Activated T-cell treated with anti-CD3 and anti-CD28 coated beads, Interleukin-2, amount 50 U/mL, for 72 hours (primary cell): ENCODE measurements at regions not wholly inside any gene's neighbourhood (a gene's known extent, or its start where the extent isn't known, plus 50 kb on each side); places are given as distances from the start of the nearest gene placed in this dataset.

Experiments used
- ATAC-seq, 2 donors: fragments of 150-1000 bp; cut with Tn5 transposase; replicated peaks in 1 of 2; 2 replicates each; pipeline ENCODE4 v1.10.0; 2021; ENCODE audit warnings: moderate library complexity in 2 of 2, mild to moderate bottlenecking in 1 of 2
- DNase-seq, 2 donors: peaks; one replicate each; pipeline ENCODE4 v3.0.0; 2021 to 2022; ENCODE audit warnings: mixed read lengths in 1 of 2
- H3K27ac Mint-ChIP-seq: one replicate; pipeline ENCODE4 v1.8.0; 2022; ENCODE audit warnings: mild to moderate bottlenecking, moderate library complexity, mixed read lengths
- H3K27me3 Mint-ChIP-seq: one replicate; pipeline ENCODE4 v1.8.0; 2022; ENCODE audit warnings: low read depth, mixed read lengths
- H3K36me3 Mint-ChIP-seq, 2 donors: one replicate each; pipeline ENCODE4 v1.8.0; 2022; ENCODE audit warnings: mixed read lengths in 2 of 2, mild to moderate bottlenecking in 1 of 2; ENCODE audit not compliant: insufficient read depth in 2 of 2
- H3K4me1 Mint-ChIP-seq: one replicate; pipeline ENCODE4 v1.8.0; 2022; ENCODE audit warnings: low read depth, mixed read lengths
- H3K4me3 Mint-ChIP-seq, 2 donors: one replicate each; pipeline ENCODE4 v1.8.0; 2022; ENCODE audit warnings: mild to moderate bottlenecking in 2 of 2, mixed read lengths in 2 of 2, moderate library complexity in 2 of 2
- H3K9me3 Mint-ChIP-seq, 2 donors: one replicate each; pipeline ENCODE4 v1.8.0; 2022; ENCODE audit warnings: mixed read lengths in 2 of 2

DNA sequence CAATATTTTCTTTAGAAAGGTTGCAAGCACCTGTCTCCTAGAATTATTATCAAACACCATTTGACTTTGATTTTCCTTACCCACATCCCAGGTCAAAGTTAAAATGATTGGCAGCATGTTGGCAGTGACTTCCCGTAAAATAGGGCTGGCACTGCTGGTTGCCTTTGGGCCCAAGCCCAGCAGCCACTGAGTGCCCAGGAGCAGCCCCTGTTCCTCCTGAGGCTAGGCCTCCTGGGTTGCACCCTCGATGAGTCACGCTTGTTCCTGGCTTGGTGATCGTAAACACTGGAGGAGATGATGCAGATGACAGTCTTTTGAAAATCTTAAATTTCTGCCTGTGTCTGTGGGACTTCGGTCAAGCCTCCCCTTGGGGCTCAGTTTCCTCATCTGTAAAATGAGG, 290.0 kb downstream of the TLE3 start:
- Mint-ChIP-seq H3K27me3 (peaks cover 16% of the 10 kb centered on the region), H3K4me3 (no peak overlapping the region), H3K36me3 (no peaks in the 10 kb centered on the region), H3K27ac (no peak overlapping the region), H3K4me1 (peaks cover 29% of the 10 kb centered on the region), H3K9me3 (no peaks in the 10 kb centered on the region)
- DNase-seq (peak; percentile 18 to 21), ATAC-seq (peak; percentile 53 to 64)

DNA sequence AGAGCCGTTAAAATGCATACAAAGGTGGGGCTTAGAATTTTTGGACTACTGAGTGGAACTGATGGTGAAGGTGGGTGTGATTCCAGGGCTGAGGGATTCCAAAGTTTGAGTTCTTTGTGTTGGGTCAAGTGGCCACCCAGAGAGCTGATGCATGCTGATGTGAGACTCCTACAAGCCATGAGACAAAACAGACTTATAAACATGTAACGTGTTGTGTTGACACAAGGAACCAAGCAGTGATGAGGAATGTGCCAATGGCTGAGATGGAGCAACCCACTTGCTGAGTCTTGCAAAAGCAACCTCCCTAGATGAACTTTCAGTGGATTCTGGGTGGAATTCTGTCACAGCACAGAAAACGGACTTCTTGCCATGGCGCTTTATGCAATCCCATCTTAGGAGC, 289.0 kb downstream of the TLE3 start:
- no peaks in the 10 kb centered on the region for H3K36me3 Mint-ChIP-seq
- ATAC-seq (no peak), DNase-seq (no peak)
- H3K4me1 Mint-ChIP-seq: peaks cover 29% of the 10 kb centered on the region
- H3K9me3 Mint-ChIP-seq: no peaks in the 10 kb centered on the region
- no peak overlapping the region for H3K27ac Mint-ChIP-seq
- no peak overlapping the region for H3K4me3 Mint-ChIP-seq
- peaks cover 16% of the 10 kb centered on the region for H3K27me3 Mint-ChIP-seq

DNA sequence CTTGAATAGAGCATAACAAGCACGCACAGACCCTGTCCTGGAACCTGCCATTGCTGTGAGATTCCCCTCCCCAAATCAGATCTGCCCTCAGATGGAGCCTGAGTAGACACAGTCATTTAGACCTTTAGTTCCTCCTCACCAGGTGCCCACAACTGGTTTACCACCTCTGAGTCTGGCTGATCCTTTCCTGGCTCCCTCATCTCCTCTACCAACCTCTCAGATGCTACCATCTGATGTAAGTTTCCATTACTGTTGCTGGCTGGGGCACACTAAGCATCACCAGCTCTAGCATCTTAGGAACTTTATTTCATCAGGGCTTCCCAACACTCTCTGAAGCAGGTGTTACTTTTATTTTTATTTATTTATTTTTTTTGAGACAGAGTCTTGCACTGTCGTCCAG, 288.3 kb downstream of the TLE3 start:
- H3K4me3 Mint-ChIP-seq: no peak overlapping the region
- no peaks in the 10 kb centered on the region for H3K36me3 Mint-ChIP-seq
- peaks cover 29% of the 10 kb centered on the region for H3K4me1 Mint-ChIP-seq
- no peaks in the 10 kb centered on the region for H3K9me3 Mint-ChIP-seq
- peaks cover 19% of the 10 kb centered on the region for H3K27me3 Mint-ChIP-seq
- H3K27ac Mint-ChIP-seq: no peak overlapping the region
- DNase-seq (peak in 1 of 2 donors; percentile 22), ATAC-seq (peak; percentile 65 to 85)

DNA sequence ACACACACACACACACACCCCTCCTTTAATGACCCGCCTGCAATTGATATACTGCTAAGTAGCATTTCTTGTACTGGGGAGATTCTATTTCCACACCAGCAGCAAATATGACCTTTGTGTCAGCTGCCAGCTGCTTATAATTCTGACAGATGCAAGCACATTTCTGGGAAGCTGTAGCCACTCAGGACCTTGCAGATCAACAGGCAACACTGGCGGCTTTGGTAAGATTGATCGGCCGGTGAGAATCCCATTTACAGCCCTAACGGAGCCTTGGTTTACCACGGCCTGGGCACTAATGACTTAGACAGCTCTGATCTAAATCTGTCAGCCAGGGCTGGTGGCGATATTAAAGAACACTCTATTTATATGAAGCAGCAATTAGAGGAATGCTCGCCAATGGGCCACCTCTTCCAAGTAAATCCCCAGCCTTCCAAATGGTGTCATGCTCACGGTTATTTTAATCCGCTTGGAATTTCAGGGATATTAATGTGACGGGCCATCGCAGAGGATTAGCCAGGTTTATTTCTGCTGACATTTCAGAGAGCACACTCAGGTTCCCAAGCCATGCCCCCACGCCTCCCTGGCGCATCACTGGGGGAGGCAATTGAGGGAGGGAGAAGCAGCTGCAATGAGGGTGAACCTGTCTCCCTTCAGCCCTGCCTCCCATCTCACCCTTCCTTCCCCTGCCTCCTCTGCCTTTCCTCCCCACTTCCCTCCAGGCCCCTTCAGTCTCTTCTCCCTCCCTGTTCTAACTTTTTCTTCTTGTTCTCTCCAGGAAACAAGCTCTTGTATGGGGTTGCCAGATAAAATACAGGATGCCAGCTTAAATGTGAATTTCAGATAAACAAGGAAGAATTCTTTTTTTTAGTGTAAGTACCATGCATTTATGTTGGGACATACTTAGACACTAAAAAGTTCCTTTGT, 287.0 kb downstream of the TLE3 start:
- Mint-ChIP-seq H3K27me3 (peaks cover 20% of the 10 kb centered on the region), H3K36me3 (no peaks in the 10 kb centered on the region), H3K9me3 (no peaks in the 10 kb centered on the region), H3K4me1 (peaks cover 26% of the 10 kb centered on the region), H3K27ac (peak overlapping the region; percentile 34), H3K4me3 (no peak overlapping the region)
- ATAC-seq (no peak), DNase-seq (no peak)

DNA sequence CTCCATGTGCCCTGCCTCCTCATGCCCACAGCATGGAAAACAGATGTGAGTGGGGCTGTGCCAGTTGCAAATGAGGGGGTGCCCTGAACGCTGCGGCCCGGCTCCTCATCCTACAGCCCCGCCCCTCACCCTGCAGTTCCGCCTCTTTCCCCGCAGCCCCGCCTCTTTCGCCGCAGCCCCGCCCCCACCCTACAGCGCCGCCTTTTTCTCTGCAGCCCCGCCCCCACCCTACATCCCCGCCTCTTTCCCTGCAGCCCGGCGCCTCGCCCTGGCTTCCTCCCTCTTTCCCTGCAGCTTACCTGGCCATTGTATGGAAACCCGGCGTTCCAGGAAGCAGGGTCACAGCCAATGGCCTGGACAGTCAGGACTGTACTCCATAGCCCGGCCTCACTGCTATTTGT, 284.9 kb downstream of the TLE3 start:
- ATAC-seq: no peak
- Mint-ChIP-seq H3K36me3 (no peaks in the 10 kb centered on the region), H3K27me3 (peaks cover 15% of the 10 kb centered on the region), H3K27ac (no peak overlapping the region), H3K4me1 (peaks cover 14% of the 10 kb centered on the region), H3K4me3 (no peak overlapping the region), H3K9me3 (no peaks in the 10 kb centered on the region)
- DNase-seq: no peak

DNA sequence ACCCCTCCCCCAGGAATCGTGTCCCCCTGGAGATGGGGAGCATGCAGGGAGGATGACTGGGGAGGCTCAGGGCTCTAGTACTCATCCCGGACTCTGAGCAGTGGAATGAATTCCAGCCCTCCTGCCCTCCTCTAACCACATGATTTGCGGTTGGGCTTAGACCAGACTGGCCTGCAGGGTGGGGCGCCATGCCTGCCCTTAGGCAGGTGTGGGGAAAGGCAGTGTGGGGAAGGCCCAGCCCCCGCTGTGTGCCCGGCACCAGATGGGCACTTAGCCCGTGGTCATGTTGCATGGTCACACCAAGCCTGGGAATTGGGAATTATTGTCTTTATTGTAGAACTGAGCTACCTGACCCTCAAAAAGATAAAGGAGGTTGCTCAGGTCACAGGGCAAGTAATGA, 283.8 kb downstream of the TLE3 start:
- Mint-ChIP-seq H3K4me1 (peaks cover 10% of the 10 kb centered on the region), H3K9me3 (no peaks in the 10 kb centered on the region), H3K27me3 (peaks cover 15% of the 10 kb centered on the region), H3K27ac (no peak overlapping the region), H3K36me3 (no peaks in the 10 kb centered on the region), H3K4me3 (no peak overlapping the region)
- no peak for ATAC-seq
- DNase-seq: no peak

DNA sequence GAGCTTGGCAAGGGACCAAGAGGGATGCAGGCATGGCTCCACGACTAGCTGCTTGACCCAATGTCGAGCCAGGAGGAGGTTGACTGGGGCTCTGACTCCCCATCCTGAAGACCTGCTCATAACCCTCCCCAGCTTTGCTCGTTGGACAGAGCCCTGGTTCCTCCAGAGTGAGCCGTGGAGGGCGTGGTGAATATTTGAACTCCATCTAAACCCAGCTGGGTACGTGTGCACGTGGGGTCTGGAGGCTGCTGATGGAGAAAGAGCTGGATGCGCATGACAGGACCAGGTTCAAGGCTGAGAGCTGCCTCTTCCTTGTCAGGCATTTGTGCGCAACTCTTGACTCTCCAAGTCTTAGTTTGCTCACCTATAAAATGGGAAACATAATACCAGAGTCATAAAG, 282.8 kb downstream of the TLE3 start:
- H3K36me3 Mint-ChIP-seq: no peaks in the 10 kb centered on the region
- ATAC-seq (no peak), DNase-seq (no peak)
- H3K27ac Mint-ChIP-seq: no peak overlapping the region
- peaks cover 15% of the 10 kb centered on the region for H3K27me3 Mint-ChIP-seq
- H3K4me1 Mint-ChIP-seq: peaks cover 4% of the 10 kb centered on the region
- H3K4me3 Mint-ChIP-seq: no peak overlapping the region
- no peaks in the 10 kb centered on the region for H3K9me3 Mint-ChIP-seq

DNA sequence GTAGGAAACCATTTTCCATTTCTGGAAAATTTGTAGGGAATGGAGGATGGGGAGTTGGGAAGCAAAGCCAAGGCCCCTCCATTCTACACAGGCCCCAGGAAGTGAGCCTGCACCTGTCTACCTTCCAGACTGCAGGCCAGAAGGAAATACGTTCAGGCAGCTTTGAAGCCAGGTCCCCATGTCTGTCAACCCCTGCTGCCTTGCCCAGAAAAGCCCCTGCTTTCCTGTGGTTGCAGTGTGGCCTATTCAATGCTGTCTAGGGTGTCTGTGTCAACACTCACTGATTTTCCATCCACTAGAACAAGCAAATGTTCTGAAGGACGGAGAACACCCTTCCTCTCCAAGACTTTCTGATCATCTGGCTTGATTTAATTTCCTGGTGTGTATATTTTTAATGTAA, 281.9 kb downstream of the TLE3 start:
- no peaks in the 10 kb centered on the region for H3K9me3 Mint-ChIP-seq
- DNase-seq (no peak), ATAC-seq (peak in 1 of 2 donors; percentile 40)
- no peaks in the 10 kb centered on the region for H3K36me3 Mint-ChIP-seq
- no peak overlapping the region for H3K27ac Mint-ChIP-seq
- peaks cover 4% of the 10 kb centered on the region for H3K4me1 Mint-ChIP-seq
- H3K27me3 Mint-ChIP-seq: peaks cover 15% of the 10 kb centered on the region
- no peak overlapping the region for H3K4me3 Mint-ChIP-seq

DNA sequence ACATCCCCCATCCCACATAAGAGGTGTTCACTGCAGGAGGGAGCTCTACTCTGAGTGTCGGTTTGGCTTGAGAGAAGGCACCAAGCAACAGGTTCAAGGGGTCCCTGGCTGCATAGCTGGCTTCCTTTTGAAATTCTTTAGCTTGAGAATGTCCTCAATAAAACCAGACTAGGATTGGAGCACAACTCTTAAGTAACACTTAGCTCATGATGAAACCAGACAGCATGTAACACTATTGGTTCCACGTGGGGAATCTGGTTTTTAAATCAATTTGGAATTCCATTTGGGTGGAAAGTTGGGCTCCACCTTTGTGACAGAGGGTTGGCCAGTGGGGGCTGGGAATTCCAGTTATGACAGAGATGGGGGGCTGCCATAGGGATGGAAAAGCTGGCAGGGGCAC, 281.2 kb downstream of the TLE3 start:
- H3K4me1 Mint-ChIP-seq: peaks cover 4% of the 10 kb centered on the region
- H3K36me3 Mint-ChIP-seq: no peaks in the 10 kb centered on the region
- H3K27ac Mint-ChIP-seq: no peak overlapping the region
- H3K9me3 Mint-ChIP-seq: no peaks in the 10 kb centered on the region
- no peak for ATAC-seq
- DNase-seq: no peak
- peaks cover 15% of the 10 kb centered on the region for H3K27me3 Mint-ChIP-seq
- H3K4me3 Mint-ChIP-seq: no peak overlapping the region

DNA sequence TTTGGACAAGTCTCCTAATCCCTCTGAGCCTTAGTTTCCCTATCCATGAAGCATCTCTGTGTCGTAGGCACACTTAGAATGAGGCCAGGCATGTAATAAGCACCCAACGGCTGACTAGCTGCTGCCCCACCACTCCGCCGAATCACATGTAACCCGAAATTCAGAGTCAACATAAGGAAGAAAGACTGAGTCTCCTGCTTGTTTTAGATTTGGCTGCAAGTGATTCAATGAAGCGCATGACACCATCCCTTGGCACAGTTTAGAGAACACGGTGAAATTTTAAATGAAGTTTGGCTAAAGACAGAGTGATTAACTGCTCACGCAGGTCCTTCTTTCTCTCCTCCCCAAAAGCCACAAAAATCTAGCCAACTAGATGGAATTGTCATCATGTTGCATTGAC, 279.2 kb downstream of the TLE3 start:
- no peak overlapping the region for H3K27ac Mint-ChIP-seq
- H3K36me3 Mint-ChIP-seq: no peaks in the 10 kb centered on the region
- H3K4me1 Mint-ChIP-seq: peaks cover 4% of the 10 kb centered on the region
- no peak overlapping the region for H3K4me3 Mint-ChIP-seq
- ATAC-seq (no peak), DNase-seq (no peak)
- peaks cover 21% of the 10 kb centered on the region for H3K27me3 Mint-ChIP-seq
- no peaks in the 10 kb centered on the region for H3K9me3 Mint-ChIP-seq

DNA sequence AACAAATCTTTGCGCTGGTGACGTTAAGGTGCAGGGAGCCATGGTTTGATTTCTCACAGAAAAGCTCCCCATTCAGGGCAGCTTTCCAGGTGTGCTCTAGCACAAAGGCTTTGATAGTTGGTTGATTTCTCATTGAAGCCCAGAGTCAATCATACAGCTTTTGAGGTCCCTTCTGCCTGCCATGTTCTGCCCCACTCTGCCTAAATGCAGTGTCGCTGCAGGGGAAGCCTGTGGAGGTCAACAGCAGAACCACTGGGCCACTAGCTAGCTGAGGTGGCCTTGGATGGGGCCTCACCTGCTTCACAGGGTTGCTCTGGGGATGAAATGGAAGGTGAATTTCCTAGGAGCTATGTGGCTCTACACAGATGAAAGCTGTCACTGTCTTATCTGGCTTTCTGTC, 278.3 kb downstream of the TLE3 start:
- H3K4me3 Mint-ChIP-seq: no peak overlapping the region
- DNase-seq (no peak), ATAC-seq (no peak)
- H3K27ac Mint-ChIP-seq: no peak overlapping the region
- H3K36me3 Mint-ChIP-seq: no peaks in the 10 kb centered on the region
- H3K27me3 Mint-ChIP-seq: peaks cover 18% of the 10 kb centered on the region
- no peaks in the 10 kb centered on the region for H3K9me3 Mint-ChIP-seq
- H3K4me1 Mint-ChIP-seq: peaks cover 4% of the 10 kb centered on the region

DNA sequence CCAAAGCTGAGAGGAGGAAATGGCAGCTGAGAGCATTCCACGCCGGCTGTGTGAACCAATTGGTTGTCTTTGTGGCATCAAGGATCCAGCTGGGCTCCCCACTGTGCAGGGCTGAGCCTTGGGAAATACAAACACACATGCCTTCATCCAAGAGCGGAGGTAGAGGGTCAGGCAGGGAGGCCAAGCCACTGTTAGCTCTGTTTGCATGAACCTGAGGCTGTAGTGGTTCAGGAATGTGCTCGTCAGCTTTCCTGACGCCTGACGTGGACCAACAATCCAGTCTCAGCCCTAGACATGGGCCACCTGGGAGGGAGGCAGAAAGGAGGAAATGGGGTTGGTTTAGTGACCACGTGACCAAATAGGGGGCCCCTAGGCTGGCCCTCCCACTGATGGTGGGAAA, 276.9 kb downstream of the TLE3 start:
- H3K27me3 Mint-ChIP-seq: peaks cover 18% of the 10 kb centered on the region
- H3K36me3 Mint-ChIP-seq: no peaks in the 10 kb centered on the region
- ATAC-seq (no peak), DNase-seq (no peak)
- no peaks in the 10 kb centered on the region for H3K9me3 Mint-ChIP-seq
- H3K4me1 Mint-ChIP-seq: peaks cover 4% of the 10 kb centered on the region
- no peak overlapping the region for H3K27ac Mint-ChIP-seq
- H3K4me3 Mint-ChIP-seq: no peak overlapping the region

DNA sequence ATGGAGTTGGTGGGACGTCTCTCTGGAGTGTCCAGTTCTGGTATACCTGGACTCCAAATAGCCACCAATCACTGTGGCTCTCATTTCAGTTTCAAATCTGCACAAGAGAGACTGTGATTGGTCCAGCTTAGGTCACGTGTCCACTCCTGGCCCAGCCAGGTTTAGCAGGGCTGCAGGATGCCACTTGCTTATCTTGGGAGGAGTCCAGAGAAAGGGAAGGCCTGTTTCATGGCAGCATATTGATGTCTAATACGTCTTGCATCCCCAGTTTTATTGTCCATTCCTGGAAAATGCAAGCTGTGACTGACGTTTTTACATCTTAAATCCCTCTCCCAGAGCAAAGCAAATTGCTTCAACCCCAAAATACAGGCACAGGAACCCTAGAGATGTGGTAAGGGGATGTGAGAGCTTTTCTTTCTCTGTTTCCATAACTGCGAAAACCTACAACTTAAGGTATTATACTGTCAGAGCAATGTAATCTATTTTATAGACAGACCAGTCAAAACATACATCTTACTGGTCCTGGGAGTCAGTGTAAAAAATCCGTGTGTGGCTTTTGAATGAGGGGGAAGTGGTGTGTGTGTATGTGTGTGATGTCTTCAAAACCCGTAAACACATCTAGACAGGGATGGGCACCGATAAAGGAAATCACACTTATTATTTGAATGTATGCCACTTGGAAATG, 274.4 kb downstream of the TLE3 start:
- Mint-ChIP-seq H3K27ac (no peak overlapping the region), H3K4me1 (no peaks in the 10 kb centered on the region), H3K9me3 (no peaks in the 10 kb centered on the region), H3K27me3 (peaks cover 12% of the 10 kb centered on the region), H3K36me3 (no peaks in the 10 kb centered on the region), H3K4me3 (no peak overlapping the region)
- ATAC-seq (no peak), DNase-seq (no peak)
